Activated CD8-positive, alpha-beta memory T cell treated with anti-CD3 and anti-CD28 coated beads, Interleukin-2, amount 50 U/mL, for 48 hours (primary cell): ENCODE measurements at regions not wholly inside any gene's neighbourhood (a gene's known extent, or its start where the extent isn't known, plus 50 kb on each side); places are given as distances from the start of the nearest gene placed in this dataset.

Source experiments
- DNase-seq: peaks from one replicate; pipeline ENCODE4 v3.0.0-alpha.2; 2020

DNA sequence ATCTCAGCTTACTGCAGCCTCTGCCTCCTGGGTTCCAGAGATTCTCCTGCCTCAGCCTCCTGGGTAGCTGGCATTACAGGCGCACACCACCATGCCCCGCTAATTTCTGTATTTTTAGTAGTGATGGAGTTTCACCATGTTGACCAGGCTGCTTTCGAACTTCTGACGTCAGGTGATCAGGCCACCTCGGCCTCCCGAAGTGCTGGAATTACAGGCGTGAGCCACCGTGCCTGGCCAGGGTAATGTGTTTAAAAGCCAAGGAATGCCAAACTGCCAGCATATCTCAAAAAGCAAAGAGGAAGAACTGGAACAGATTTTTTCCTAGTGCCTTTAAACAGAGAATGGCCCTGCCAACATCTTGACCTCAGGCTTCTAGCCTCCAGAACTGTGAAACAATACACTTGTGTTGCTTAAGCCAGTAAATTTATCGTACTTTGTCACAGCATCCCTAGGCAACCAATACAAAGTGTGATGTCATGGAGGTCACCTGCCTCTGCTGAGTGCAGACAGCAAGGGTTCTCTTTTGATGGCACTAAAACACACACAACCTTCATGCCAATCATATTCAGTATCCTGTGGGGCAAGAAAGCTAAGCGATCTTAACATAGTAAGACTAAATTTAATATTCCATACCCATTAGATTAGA, 858.3 kb upstream of the TMPRSS15 start:
- no peak for DNase-seq

- DNase-seq, result no peak
Measured at GRCh38 chr21:19266636-19267035, 863.1 kb upstream of the TMPRSS15 start.

DNA sequence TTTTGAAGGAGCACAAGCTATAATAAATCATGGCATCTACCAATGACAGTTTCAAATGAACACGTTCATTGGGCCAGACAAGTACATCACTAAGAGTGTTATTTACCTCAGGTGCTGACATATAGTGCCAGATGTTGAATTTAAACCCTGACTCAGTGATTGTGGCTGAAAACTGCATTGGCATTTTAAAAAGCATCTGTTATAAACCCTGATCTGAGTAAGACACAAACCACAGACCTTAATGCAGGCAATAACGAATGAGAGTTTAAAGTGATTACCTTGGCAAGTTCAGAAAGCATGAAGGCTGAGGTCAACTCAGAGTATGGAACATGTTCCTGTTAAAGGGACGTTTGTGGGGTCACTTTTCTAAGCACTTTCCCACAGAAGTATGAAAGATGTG, 865.1 kb upstream of the TMPRSS15 start:
- DNase-seq, result no peak

DNA sequence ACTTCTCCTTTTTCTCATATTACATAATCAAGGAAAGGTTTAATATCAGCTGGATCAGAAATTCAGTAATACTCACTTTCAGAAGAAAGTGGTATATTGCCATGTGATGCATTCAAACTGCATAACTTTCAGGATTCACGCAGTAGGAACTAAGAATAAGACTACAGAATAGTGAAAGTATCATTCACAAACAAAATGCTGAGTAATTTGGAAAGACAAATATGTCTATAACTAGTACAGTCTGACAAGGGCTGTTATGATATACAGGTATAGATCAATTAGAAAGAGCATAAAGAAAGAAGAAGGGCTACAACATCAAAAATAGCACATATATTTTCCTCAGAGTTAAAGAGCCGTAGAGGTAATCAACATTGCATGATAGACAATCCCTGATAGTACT, 871.5 kb upstream of the TMPRSS15 start:
- DNase-seq, result no peak

GRCh38 chr21:19276665-19277064, 873.1 kb upstream of the TMPRSS15 start:
- DNase-seq, result no peak

GRCh38 chr21:19286876-19287275, 883.3 kb upstream of the TMPRSS15 start:
- DNase-seq, result no peak

- DNase-seq, result no peak
Measured at GRCh38 chr21:19290328-19290727, 886.7 kb upstream of the TMPRSS15 start.

DNA sequence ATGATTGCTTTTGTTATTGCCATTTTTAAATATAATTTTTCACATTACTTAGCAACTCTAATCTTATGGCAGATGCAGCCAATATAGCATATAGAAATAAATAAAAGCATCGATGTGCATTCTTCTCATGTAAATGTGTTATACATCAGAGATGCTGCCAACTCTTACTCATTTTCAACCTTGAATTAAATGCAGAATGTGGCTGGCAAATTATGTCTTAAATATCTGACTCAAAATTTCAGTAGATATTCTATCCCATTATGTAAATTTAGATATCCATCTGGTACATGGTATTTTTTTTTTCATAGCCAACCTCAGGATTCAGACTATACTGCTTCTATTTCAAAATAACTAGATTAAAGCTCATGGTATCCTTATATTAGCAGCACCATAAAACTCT, 916.7 kb upstream of the TMPRSS15 start:
- DNase-seq, result no peak

GRCh38 chr21:19321688-19322087, 918.1 kb upstream of the TMPRSS15 start:
- no peak for DNase-seq

GRCh38 chr21:19322360-19322759, 918.8 kb upstream of the TMPRSS15 start:
- DNase-seq, result no peak

- DNase-seq, result no peak
Measured at GRCh38 chr21:19326531-19327319, 923.1 kb upstream of the TMPRSS15 start.

DNA sequence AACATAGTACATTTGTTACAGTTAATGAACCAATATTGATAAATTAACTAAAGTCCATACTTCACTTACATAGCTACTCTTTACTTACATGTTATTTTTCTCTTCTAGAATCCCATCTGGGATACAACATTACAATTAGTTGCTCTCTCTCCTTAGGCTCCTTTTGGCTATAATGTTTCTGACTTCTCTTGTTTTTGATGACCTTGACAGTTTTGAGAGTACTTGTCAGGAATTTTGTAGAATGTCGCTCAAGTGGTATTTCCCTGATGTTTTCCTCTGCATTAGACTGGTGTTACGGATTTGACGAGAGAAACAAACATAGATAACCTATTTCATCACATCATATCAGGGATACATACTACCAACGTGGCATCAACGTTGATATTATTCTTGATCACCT, 925.4 kb upstream of the TMPRSS15 start:
- DNase-seq, result no peak

- DNase-seq, result no peak
Measured at GRCh38 chr21:19340303-19340702, 936.7 kb upstream of the TMPRSS15 start.

GRCh38 chr21:19340954-19341353, 937.4 kb upstream of the TMPRSS15 start:
- DNase-seq, result no peak

DNA sequence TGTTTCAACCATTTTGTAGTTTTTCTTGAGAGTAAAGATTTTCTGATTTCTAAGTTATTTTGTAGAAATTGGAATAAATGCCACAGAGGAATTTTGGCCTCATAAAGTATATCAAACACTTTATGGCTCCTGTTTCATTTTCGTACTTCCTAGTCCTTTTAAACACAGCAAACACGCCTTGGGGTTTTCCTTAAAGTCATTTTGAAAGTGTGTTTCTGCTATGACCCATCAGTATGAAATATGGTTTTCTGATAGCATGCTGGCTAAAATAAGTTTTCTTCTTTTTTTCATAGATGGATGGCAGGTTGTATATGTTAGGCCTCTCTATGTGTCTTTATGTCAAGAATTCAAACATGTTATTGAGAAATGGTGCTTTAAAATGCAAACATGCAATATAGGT, 940.1 kb upstream of the TMPRSS15 start:
- DNase-seq, result no peak

- no peak for DNase-seq
Measured at GRCh38 chr21:19350286-19350685, 946.7 kb upstream of the TMPRSS15 start.

DNA sequence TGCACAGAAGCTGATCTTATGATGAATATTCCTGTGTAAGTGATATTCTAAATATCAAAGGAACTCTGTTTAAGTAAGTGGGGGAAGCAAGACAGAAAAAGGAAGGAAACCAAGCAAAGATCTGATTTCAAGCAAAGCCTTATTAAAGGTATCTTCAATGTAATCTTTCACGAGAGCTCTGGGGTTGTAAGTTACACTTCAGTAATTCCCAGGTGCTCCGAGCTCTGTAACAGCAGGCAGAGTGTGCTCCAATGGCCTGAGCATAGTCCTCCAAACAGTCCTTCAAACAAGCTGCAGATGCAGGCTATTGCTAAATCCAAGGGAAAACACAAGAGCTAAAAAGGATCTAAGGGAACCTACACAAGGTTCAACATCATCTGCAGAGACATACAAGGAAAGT, 949.7 kb upstream of the TMPRSS15 start:
- DNase-seq, result no peak

- no peak for DNase-seq
Measured at GRCh38 chr21:19368944-19369343, 965.4 kb upstream of the TMPRSS15 start.

GRCh38 chr21:19392390-19392789, 988.8 kb upstream of the TMPRSS15 start:
- no peak for DNase-seq

- DNase-seq, result no peak
Measured at GRCh38 chr21:19400223-19400770, 996.7 kb upstream of the TMPRSS15 start.

GRCh38 chr21:19402870-19403269, 999.3 kb upstream of the TMPRSS15 start:
- no peak for DNase-seq

GRCh38 chr21:19405326-19405725, 1001.7 kb upstream of the TMPRSS15 start:
- no peak for DNase-seq

- no peak for DNase-seq
Measured at GRCh38 chr21:19420565-19420964, 1017.0 kb upstream of the TMPRSS15 start.

GRCh38 chr21:19433623-19434022, 1030.0 kb upstream of the TMPRSS15 start:
- DNase-seq, result no peak
